OCI-LY7 (cell line): ENCODE measurements at regions not wholly inside any gene's neighbourhood (a gene's known extent, or its start where the extent isn't known, plus 50 kb on each side); places are given as distances from the start of the nearest gene placed in this dataset.

Experiments
- EZH2phosphoT487 ChIP-seq: fragments of 200-600 bp; sonication (generic); IDR thresholded peaks from 2 replicates; pipeline ENCODE4 v1.6.1; 2018; ENCODE audit warnings: low read depth, borderline replicate concordance, mild to moderate bottlenecking, mixed run types, antibody characterized with exemption, low read length, moderate library complexity, mixed read lengths
- TF ChIP-seq, protein P1 (sequence below): fragments of 200-600 bp; sonication (generic); conservative IDR thresholded peaks from 2 replicates; pipeline ENCODE4 v1.5.1; 2014; ENCODE audit warnings: mild to moderate bottlenecking, antibody characterized with exemption, low read length, moderate library complexity, mixed read lengths

GRCh38 chr12:131311764-131312163 is 358.1 kb downstream of the ADGRD1 start:
- TF ChIP-seq, protein P1, sequence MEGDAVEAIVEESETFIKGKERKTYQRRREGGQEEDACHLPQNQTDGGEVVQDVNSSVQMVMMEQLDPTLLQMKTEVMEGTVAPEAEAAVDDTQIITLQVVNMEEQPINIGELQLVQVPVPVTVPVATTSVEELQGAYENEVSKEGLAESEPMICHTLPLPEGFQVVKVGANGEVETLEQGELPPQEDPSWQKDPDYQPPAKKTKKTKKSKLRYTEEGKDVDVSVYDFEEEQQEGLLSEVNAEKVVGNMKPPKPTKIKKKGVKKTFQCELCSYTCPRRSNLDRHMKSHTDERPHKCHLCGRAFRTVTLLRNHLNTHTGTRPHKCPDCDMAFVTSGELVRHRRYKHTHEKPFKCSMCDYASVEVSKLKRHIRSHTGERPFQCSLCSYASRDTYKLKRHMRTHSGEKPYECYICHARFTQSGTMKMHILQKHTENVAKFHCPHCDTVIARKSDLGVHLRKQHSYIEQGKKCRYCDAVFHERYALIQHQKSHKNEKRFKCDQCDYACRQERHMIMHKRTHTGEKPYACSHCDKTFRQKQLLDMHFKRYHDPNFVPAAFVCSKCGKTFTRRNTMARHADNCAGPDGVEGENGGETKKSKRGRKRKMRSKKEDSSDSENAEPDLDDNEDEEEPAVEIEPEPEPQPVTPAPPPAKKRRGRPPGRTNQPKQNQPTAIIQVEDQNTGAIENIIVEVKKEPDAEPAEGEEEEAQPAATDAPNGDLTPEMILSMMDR: no peak
- TF ChIP-seq EZH2phosphoT487: no peak
